Stomach (tissue), 8 donors: ENCODE measurements at regions not wholly inside any gene's neighbourhood (a gene's known extent, or its start where the extent isn't known, plus 50 kb on each side); places are given as distances from the start of the nearest gene placed in this dataset.

Experiments used
- DNase-seq, 2 donors: peaks; one replicate each; pipeline versions ENCODE4 v3.0.0 to v3.0.0-alpha.2; 2013 to 2019
- H3K27ac ChIP-seq, 5 donors: fragments of 200-600 bp in 4 of 5; sonication (generic) in 4 of 5; one replicate each; pipeline ENCODE4 v1.5.1; 2013 to 2019; ENCODE audit warnings: mild to moderate bottlenecking in 1 of 5, moderate library complexity in 1 of 5
- H3K27me3 ChIP-seq, 3 donors: fragments of 200-600 bp; sonication (generic); one replicate each; pipeline ENCODE4 v1.5.1; 2017 to 2019; ENCODE audit warnings: mixed run types in 1 of 3
- H3K36me3 ChIP-seq, 4 donors: fragments of 200-600 bp; sonication (generic); 1 replicate in 3 of 4; 2 replicates in 1 of 4; pipeline ENCODE4 v1.5.1; 2016 to 2019
- H3K4me1 ChIP-seq, 4 donors: fragments of 200-600 bp; sonication (generic); one replicate each; pipeline ENCODE4 v1.5.1; 2016 to 2019
- H3K4me3 ChIP-seq, 4 donors: fragments of 200-600 bp; sonication (generic) in 3 of 4; one replicate each; pipeline ENCODE4 v1.5.1; 2016 to 2019; ENCODE audit warnings: mild to moderate bottlenecking in 1 of 4
- H3K9me3 ChIP-seq, 4 donors: fragments of 200-600 bp; sonication (generic); one replicate each; pipeline ENCODE4 v1.5.1; 2016 to 2019
- EP300 ChIP-seq: sonication (generic); formaldehyde crosslinking; IDR thresholded peaks from one replicate; pipeline ENCODE4 v1.6.1; 2017; ENCODE audit warnings: antibody characterized with exemption
- POLR2A ChIP-seq, 4 donors: fragments of 450-650 bp; IDR thresholded peaks; one replicate each; pipeline ENCODE4 v1.6.1; 2016; ENCODE audit warnings: antibody characterized with exemption in 4 of 4, control low read depth in 2 of 4, mild to moderate bottlenecking in 1 of 4, moderate library complexity in 1 of 4
- POLR2AphosphoS5 ChIP-seq, 3 donors: sonication (generic); formaldehyde crosslinking; IDR thresholded peaks; one replicate each; pipeline ENCODE4 v1.6.1; 2016; ENCODE audit warnings: antibody characterized with exemption in 3 of 3
- WGBS, 5 donors: extraction: QIAGEN DNeasy Blood & Tissue Kit in 3 of 5; methylation state at CpG; one replicate each; pipeline versions ENCODE4 v1.1.5 to v1.1.7; 2013 to 2018; 5-methylcytosine and 5-hydroxymethylcytosine counted together
- intact Hi-C: fragments of 100-400 bp; cut with DNase I; formaldehyde crosslinking; loops from one replicate; pipeline ENCODE4 v1.15.1; 2023; ENCODE audit warnings: low total_unique reads
- TF ChIP-seq, protein P1 (sequence below), 7 experiments: fragments of 450-650 bp in 4 of 7; fragments of 200-600 bp in 3 of 7; sonication (generic) in 3 of 7; IDR thresholded peaks; one replicate each; pipeline ENCODE4 v1.5.1; 2016 to 2019; ENCODE audit warnings: antibody characterized with exemption in 7 of 7, control low read depth in 2 of 7, mild to moderate bottlenecking in 1 of 7
- donor health status: healthy with polysubstance abuse.
- donor health status: Bipolar disorder and iron deficiency.
- donor health status: healthy.

DNA sequence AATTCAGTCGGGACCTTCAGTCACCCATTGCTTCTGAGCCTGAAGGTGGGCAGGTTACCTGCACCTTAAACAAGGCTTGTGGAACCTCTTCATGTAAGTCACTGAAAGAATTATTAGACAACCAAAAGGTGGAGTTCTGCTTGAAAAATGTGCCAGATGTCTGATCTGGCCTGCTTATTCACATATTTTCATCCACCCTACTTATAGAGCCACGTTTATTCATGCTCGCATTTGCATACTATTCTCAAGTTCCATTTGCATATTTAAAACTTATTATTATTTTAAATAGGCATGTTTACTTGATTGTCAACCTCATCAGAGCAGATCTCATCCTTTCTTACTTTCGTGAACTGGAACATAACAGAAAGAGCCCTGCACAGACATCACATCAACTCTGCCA lies 140.0 kb upstream of the NABP1 start:
- WGBS, 5 donors: 85 to 91% (median 87%) methylated on average over 4 of the region's 4 CpGs
- Histone ChIP-seq H3K36me3 (no peaks in the 10 kb centered on the region), H3K27ac (no peak overlapping the region), H3K27me3 (no peaks in the 10 kb centered on the region), H3K9me3 (no peaks in the 10 kb centered on the region), H3K4me3 (no peak overlapping the region), H3K4me1 (no peaks in the 10 kb centered on the region)
- TF ChIP-seq, protein P1, sequence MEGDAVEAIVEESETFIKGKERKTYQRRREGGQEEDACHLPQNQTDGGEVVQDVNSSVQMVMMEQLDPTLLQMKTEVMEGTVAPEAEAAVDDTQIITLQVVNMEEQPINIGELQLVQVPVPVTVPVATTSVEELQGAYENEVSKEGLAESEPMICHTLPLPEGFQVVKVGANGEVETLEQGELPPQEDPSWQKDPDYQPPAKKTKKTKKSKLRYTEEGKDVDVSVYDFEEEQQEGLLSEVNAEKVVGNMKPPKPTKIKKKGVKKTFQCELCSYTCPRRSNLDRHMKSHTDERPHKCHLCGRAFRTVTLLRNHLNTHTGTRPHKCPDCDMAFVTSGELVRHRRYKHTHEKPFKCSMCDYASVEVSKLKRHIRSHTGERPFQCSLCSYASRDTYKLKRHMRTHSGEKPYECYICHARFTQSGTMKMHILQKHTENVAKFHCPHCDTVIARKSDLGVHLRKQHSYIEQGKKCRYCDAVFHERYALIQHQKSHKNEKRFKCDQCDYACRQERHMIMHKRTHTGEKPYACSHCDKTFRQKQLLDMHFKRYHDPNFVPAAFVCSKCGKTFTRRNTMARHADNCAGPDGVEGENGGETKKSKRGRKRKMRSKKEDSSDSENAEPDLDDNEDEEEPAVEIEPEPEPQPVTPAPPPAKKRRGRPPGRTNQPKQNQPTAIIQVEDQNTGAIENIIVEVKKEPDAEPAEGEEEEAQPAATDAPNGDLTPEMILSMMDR (IDR thresholded peaks at IDR 0.05): no peak
- TF ChIP-seq POLR2A (IDR thresholded peaks at IDR 0.05) (no peak), EP300 (no peak), POLR2AphosphoS5 (IDR thresholded peaks at IDR 0.05) (no peak)
- intact Hi-C loops: no loop called here
- no peak for DNase-seq

- Histone ChIP-seq H3K27me3 (no peaks in the 10 kb centered on the region), H3K4me3 (no peak overlapping the region), H3K36me3 (no peaks in the 10 kb centered on the region), H3K27ac (no peak overlapping the region), H3K4me1 (no peaks in the 10 kb centered on the region), H3K9me3 (no peaks in the 10 kb centered on the region)
- DNase-seq: peak in 1 of 2 donors; percentile 17
- 63 to 74% (median 74%) methylated on average over 7 of the region's 7 CpGs for WGBS, 5 donors
- intact Hi-C loops: no loop called here
- TF ChIP-seq POLR2AphosphoS5 (IDR thresholded peaks at IDR 0.05): no peak
These were observed 139.5 kb upstream of the NABP1 start for GRCh38 chr2:191538334-191538903.

- H3K4me1 ChIP-seq: no peaks in the 10 kb centered on the region
- H3K36me3 ChIP-seq: no peaks in the 10 kb centered on the region
- no peak overlapping the region for H3K27ac ChIP-seq
- peak in 1 of 2 donors; percentile 66 for DNase-seq
- no peaks in the 10 kb centered on the region for H3K27me3 ChIP-seq
- no peak overlapping the region for H3K4me3 ChIP-seq
- intact Hi-C loops: no loop called here
- 7 to 21% (median 12%) methylated on average over 2 of the region's 2 CpGs for WGBS, 5 donors
- no peak for TF ChIP-seq EP300
- TF ChIP-seq, protein P1 (IDR thresholded peaks at IDR 0.05): peak in 2 of 7 experiments; percentile 20 to 29
- no peaks in the 10 kb centered on the region for H3K9me3 ChIP-seq
These were observed 138.9 kb upstream of the NABP1 start for GRCh38 chr2:191539068-191539467.

- no peak for TF ChIP-seq EP300
- TF ChIP-seq, protein P1 (IDR thresholded peaks at IDR 0.05): no peak
- no peak for TF ChIP-seq POLR2AphosphoS5 (IDR thresholded peaks at IDR 0.05)
- H3K27me3 ChIP-seq: no peaks in the 10 kb centered on the region
- no peaks in the 10 kb centered on the region for H3K36me3 ChIP-seq
- 84 to 97% (median 94%) methylated on average over 2 of the region's 2 CpGs for WGBS, 5 donors
- no peaks in the 10 kb centered on the region for H3K9me3 ChIP-seq
- intact Hi-C loops: loop anchor here (10.0 kb wide), 1 partner anchor 624 kb away; no protein-coding TSS in a partner anchor
- no peaks in the 10 kb centered on the region for H3K4me1 ChIP-seq
- DNase-seq: no peak
- no peak overlapping the region for H3K4me3 ChIP-seq
- no peak overlapping the region for H3K27ac ChIP-seq
These were observed 137.3 kb upstream of the NABP1 start for GRCh38 chr2:191540681-191541080.

GRCh38 chr2:191543708-191544107 lies 134.2 kb upstream of the NABP1 start:
- intact Hi-C loops: loop anchor here (10.0 kb wide), 1 partner anchor 621 kb away; no protein-coding TSS in a partner anchor
- TF ChIP-seq, protein P1 (IDR thresholded peaks at IDR 0.05): no peak
- TF ChIP-seq POLR2AphosphoS5 (IDR thresholded peaks at IDR 0.05) (no peak), EP300 (no peak), POLR2A (IDR thresholded peaks at IDR 0.05) (no peak)
- Histone ChIP-seq H3K4me3 (no peak overlapping the region), H3K9me3 (no peaks in the 10 kb centered on the region), H3K27ac (no peak overlapping the region), H3K4me1 (no peaks in the 10 kb centered on the region), H3K36me3 (no peaks in the 10 kb centered on the region), H3K27me3 (no peaks in the 10 kb centered on the region)
- WGBS, 5 donors: 28 to 41% (median 34%) methylated on average over 2 of the region's 2 CpGs
- no peak for DNase-seq
